ENCODE measurements at regions not wholly inside any gene's neighbourhood (a gene's known extent, or its start where the extent isn't known, plus 50 kb on each side); places are given as distances from the start of the nearest gene placed in this dataset.

- TF ChIP-seq, protein P1, sequence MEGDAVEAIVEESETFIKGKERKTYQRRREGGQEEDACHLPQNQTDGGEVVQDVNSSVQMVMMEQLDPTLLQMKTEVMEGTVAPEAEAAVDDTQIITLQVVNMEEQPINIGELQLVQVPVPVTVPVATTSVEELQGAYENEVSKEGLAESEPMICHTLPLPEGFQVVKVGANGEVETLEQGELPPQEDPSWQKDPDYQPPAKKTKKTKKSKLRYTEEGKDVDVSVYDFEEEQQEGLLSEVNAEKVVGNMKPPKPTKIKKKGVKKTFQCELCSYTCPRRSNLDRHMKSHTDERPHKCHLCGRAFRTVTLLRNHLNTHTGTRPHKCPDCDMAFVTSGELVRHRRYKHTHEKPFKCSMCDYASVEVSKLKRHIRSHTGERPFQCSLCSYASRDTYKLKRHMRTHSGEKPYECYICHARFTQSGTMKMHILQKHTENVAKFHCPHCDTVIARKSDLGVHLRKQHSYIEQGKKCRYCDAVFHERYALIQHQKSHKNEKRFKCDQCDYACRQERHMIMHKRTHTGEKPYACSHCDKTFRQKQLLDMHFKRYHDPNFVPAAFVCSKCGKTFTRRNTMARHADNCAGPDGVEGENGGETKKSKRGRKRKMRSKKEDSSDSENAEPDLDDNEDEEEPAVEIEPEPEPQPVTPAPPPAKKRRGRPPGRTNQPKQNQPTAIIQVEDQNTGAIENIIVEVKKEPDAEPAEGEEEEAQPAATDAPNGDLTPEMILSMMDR (IDR thresholded peaks at IDR 0.05; ENCODE audit: low read depth, low read length) = no peak
- no peak for TF ChIP-seq POLR2A (IDR thresholded peaks at IDR 0.05; ENCODE audit: extremely low read depth, insufficient read length)
- TF ChIP-seq MAX (IDR thresholded peaks at IDR 0.05; ENCODE audit: low read depth, low read length) = no peak
- TF ChIP-seq MYC (IDR thresholded peaks at IDR 0.05; ENCODE audit: low read depth, low read length) = no peak
Observed at GRCh38 chr7:70886547-70886946, 245.4 kb upstream of the GALNT17 start.
